Activated CD8-positive, alpha-beta memory T cell treated with anti-CD3 and anti-CD28 coated beads for 36 hours (primary cell): ENCODE measurements at regions not wholly inside any gene's neighbourhood (a gene's known extent, or its start where the extent isn't known, plus 50 kb on each side); places are given as distances from the start of the nearest gene placed in this dataset.

Source experiments
- CTCF ChIA-PET: fragments of 350-600 bp; sonication (Branson Sonifier 250); formaldehyde crosslinking; loops from one replicate; lab custom pipeline; 2021; ENCODE audit warnings: antibody characterized with exemption; lab: Charles Lee
- POLR2A ChIA-PET: fragments of 350-600 bp; sonication (Branson Sonifier 250); formaldehyde crosslinking; loops from one replicate; lab custom pipeline; 2021; ENCODE audit warnings: antibody characterized with exemption; lab: Charles Lee

DNA sequence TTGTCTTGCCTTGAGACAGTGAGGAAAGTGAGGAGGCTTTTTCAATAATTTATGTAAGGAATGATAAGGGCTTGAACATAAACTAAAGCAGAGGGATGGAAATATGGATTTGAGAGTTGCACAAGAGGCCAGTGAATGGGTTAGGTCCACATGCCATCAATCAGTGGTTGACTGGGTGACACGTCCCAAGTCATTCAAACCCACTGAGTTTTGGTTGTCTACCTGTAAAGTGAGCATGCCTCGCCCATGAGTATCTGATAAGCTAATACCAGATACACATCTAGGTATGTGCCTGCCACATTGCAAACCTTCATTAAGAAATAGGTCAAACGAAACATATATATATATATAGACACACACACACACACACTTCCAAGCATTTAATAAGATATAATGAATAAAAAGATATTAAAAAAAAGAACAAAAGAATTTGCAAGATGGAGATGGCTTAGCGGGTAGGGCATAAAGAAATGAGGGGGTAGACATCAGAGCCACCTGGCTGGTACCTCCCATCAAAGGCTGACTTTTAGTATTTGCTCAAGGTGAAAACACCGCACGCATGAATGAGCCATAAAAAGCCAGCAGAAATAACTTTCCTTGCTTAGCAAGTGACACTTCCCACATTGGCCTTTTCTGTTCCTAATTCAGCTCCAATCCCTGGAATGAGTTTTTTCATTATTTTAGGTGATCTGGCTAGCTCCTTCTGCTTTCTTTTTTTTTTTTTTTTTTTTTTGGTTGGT lies 109.1 kb upstream of the GGTLC1 start:
- ChIA-PET POLR2A (interaction anchor here (0.6 kb wide), 2 partner anchors 49 to 100 kb away, joined by 4 to 5 read pairs; no protein-coding TSS in a partner anchor), CTCF (interaction anchor here (0.5 to 0.6 kb wide), 2 partner anchors 40 to 210 kb away, joined by 3 read pairs; no protein-coding TSS in a partner anchor)

DNA sequence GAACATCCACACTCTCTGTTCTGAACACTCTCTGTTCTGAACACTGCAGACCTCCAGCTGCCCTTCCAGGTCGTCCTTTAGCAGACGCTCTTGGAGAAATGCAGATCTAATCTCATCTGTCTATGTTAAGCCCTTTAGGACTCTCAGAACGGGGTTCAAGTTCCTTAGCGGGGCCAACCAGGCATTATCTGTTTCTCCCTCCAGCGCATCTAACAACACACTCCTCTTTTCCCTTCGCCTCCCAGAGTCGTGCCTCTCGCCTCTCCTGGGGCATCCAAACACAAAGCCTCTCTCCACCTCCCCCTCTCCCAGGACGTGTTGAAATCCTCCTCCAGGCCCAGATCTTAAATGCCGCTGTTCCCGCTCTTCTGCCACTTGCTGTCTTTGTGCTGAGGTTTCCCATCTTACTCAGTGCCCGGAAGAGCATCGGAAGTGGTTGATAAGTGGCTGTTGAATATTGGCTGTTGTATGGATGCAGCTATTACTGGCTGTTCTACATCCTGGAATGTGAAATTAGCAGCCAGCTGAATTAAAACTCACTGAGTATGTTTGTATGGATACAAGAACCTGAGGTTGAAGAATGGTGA lies 108.4 kb upstream of the GGTLC1 start:
- CTCF ChIA-PET, result no interaction called here
- POLR2A ChIA-PET, result no interaction called here

GRCh38 chr20:24096264-24096663 lies 107.7 kb upstream of the GGTLC1 start:
- CTCF ChIA-PET, result no interaction called here
- POLR2A ChIA-PET, result no interaction called here

DNA sequence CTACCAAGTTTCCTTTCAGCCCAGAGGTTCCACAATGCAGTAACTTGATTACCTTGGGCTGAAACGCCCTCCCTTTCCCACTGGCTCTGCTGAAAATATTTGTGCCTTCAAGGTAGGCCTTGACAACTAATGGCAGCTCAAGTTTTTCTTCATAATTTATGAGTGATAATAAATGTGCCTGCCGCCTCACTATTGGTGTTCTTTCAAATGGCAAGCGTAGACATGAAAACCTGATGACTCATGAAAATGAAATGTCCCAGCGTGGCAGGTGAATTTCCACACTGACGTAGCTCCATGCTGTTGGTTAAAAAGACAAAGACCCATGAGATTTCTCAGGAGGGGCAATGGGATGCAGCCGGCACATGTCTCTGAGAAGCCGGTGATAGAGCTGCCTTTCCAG lies 107.2 kb upstream of the GGTLC1 start:
- ChIA-PET POLR2A (no interaction called here), CTCF (no interaction called here)

GRCh38 chr20:24095303-24095702 lies 106.7 kb upstream of the GGTLC1 start:
- CTCF ChIA-PET, result no interaction called here
- POLR2A ChIA-PET, result no interaction called here

- ChIA-PET POLR2A (no interaction called here), CTCF (no interaction called here)
These were observed 101.0 kb upstream of the GGTLC1 start for GRCh38 chr20:24089576-24089975.

DNA sequence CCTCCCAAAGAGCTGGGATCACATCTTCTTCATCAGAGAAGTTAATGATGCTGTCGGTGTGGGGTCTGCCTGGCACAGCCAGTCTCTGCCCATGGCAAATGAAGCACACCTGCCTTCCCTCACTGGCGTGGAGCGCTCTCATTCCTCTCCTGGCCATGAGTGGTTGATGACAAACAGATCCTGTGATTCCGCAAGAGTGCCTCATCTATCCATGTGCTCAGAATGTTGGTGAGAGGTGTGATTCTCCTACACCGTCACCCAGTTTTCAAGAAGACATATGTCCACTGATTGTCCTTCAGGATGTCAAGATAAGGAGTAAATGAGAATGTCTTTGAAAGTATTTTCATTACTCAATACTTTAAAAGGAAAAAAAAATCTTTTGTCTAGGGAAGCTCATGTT lies 97.5 kb upstream of the GGTLC1 start:
- ChIA-PET CTCF (no interaction called here), POLR2A (no interaction called here)

DNA sequence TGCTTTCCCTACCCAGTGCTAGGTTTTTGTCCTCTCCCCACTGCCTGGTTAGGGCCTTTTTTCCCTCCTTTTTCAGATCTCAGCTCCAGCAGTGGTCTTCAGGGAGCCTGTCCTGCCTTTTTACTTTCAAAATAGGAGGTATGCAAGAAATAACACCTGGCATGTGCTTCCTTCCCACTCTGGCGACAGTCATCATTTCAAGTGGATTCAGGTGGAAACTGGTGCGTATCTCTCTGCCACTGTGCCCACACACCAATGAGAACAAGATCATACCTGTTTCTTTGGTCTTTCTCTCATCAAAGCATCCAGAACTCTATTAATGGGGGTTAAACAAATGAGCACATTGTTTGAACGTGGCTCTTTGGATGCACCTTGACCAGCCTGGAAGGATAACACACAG lies 95.7 kb upstream of the GGTLC1 start:
- ChIA-PET CTCF (no interaction called here), POLR2A (no interaction called here)

DNA sequence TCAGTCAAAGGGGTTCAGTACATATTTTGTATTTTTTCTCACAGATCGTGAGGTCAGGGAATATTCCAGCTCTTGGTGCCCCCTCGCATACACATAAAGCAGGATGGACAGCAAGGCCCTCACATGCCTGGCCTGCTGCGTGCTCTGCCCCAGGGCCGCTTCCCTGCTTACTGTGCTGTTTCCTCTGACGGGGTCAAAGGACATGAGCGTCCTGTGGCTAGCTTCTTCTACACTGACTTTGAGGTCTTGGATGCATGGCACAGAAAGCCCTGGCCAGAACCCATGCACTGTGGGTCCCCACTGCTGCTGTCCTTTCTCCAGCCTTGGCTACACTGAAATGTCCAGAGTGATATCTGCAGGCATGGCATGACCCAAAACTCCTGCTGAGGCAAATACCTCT lies 92.5 kb upstream of the GGTLC1 start:
- POLR2A ChIA-PET, result no interaction called here
- CTCF ChIA-PET, result no interaction called here

DNA sequence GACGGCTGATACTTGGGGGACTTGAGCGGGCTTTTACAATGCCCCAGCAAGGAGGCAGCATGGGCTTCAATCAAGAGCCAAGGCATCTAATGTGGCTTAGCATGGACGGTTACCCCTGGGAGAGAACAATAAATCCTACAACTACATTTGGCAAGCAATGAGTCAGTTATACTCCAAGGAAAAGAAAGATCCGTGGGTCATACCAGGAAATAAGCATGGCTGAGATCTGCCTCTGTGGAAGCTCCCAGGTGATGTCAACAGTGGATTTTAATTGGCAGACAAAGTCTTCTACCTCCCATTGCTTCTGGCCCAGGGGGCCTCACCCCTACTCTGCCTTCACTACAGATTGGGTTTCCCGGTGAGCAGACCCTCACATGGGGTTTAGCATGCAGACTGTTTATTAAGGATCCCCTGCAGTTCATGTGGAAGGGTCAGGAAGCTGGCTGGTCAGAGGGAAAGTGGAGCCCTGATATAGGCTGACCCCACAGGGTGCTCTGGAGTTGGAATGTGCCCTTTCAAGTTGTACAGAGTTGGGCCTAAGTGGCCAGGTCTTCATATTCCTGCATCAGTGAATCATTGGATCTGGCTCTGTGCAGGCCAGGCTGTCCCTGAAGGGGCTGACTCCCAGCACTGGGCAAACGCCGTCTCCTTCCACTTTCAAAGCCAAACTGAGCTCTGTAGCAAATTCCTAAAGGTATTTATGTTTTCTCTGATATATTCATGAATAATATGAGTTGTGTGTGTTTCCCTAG lies 91.3 kb upstream of the GGTLC1 start:
- CTCF ChIA-PET, result no interaction called here
- POLR2A ChIA-PET, result interaction anchor here (0.8 kb wide), 1 partner anchor 1082 kb away, joined by 3 read pairs; no protein-coding TSS in a partner anchor

DNA sequence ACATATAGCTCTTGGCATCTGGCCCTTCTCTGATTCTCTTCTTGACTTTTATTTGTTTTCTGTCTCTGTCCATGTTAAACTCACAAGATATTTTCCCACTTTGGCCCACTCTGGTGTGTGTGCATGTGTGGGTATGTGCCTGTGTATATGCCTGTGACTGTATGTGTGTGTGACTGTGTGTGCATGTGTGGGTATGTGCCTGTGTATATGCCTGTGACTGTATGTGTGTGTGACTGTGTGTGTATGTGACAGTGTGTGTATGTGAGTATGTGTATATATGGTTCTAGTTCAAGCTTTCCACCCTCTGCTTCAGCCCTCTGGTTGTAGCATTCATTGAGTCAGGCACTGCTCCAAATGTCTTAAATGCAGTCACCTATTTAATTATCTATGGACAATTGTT lies 88.6 kb upstream of the GGTLC1 start:
- POLR2A ChIA-PET, result no interaction called here
- CTCF ChIA-PET, result no interaction called here

- CTCF ChIA-PET, result no interaction called here
- POLR2A ChIA-PET, result no interaction called here
These were observed 82.1 kb upstream of the GGTLC1 start for GRCh38 chr20:24070679-24071078.

- ChIA-PET CTCF (interaction anchor here (0.5 kb wide), 1 partner anchor 32 kb away, joined by 3 read pairs; no protein-coding TSS in a partner anchor), POLR2A (no interaction called here)
These were observed 77.6 kb upstream of the GGTLC1 start for GRCh38 chr20:24066076-24066700.

GRCh38 chr20:24064915-24065314 lies 76.3 kb upstream of the GGTLC1 start:
- ChIA-PET CTCF (no interaction called here), POLR2A (no interaction called here)

- CTCF ChIA-PET, result no interaction called here
- POLR2A ChIA-PET, result no interaction called here
These were observed 75.5 kb upstream of the GGTLC1 start for GRCh38 chr20:24064092-24064491.

GRCh38 chr20:24063100-24063499 lies 74.5 kb upstream of the GGTLC1 start:
- POLR2A ChIA-PET, result no interaction called here
- CTCF ChIA-PET, result no interaction called here

DNA sequence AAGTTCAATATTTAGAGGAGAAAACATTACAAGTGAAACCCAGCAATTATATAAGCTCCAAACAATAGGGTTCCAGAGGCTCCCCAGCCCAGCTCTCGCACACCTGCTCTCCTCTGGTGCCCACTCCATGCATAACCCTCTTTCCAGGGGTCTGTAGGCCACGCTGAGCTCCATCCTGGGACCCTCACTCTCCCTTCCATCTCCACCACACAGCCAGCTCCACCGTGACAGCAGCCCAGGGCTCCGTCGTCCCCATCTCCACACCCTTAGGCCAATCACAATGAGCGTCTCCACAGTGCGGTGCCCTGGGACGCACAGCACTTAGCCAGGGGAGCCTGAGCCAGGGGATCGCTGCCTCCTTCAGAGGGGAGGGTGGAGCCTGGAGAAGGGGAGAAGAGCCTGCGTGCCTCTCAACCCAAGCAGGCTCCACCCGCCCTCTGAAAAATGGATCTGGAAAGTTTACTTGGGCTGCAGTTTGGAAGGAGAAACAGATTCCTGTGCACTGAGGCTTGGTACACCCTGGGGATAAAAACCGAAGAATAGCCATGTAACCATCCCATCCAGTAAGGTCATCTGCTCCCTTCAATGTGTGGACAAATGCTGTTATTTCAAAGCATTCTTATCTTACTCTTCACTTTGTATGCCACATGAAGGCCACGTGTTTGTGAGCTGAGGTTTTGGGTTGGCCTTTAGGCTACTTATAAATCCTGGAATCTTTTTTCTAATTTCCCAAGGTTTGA lies 72.4 kb upstream of the GGTLC1 start:
- CTCF ChIA-PET, result no interaction called here
- POLR2A ChIA-PET, result no interaction called here

GRCh38 chr20:24059174-24059573 lies 70.6 kb upstream of the GGTLC1 start:
- ChIA-PET CTCF (interaction anchor here (0.6 to 0.7 kb wide), 2 partner anchors 14 to 18 kb away, joined by 3 read pairs; no protein-coding TSS in a partner anchor), POLR2A (no interaction called here)

DNA sequence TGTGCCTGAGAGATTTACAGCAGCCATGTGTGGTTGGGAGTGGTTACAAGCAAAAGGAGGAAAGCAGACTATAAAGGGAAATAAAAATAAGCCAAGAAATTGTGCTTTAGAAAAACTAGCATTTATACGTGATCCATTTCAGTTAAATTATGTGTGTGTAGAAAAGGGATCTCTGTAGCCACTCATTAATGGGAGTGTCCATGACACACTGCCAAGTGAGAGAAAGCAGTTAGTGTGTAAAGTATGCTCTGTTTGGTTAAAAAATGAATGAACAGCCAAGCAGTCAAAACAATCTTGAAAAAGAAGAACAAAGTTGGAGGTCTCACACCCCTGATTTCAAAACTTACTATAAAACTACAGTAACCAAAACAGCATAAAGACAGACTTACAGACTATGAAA lies 67.9 kb upstream of the GGTLC1 start:
- ChIA-PET CTCF (no interaction called here), POLR2A (no interaction called here)
